Uterus (tissue), 3 donors: ENCODE measurements at regions not wholly inside any gene's neighbourhood (a gene's known extent, or its start where the extent isn't known, plus 50 kb on each side); places are given as distances from the start of the nearest gene placed in this dataset.

Experiments used
- DNase-seq, 2 donors: peaks; one replicate each; pipeline ENCODE4 v3.0.0-alpha.2; 2019 to 2020
- H3K27ac ChIP-seq, 2 donors: fragments of 200-600 bp; sonication (generic); 1 replicate in 1 of 2; 2 replicates in 1 of 2; pipeline ENCODE4 v1.5.1; 2016 to 2018
- H3K27me3 ChIP-seq, 2 donors: fragments of 200-600 bp; sonication (generic); one replicate each; pipeline ENCODE4 v1.5.1; 2018 to 2019; ENCODE audit warnings: control low read depth in 1 of 2
- H3K36me3 ChIP-seq, 2 donors: fragments of 200-600 bp; sonication (generic); one replicate each; pipeline ENCODE4 v1.5.1; 2019; ENCODE audit warnings: control low read depth in 1 of 2
- H3K4me1 ChIP-seq, 2 donors: fragments of 200-600 bp; sonication (generic); one replicate each; pipeline ENCODE4 v1.5.1; 2018 to 2019; ENCODE audit warnings: control low read depth in 1 of 2
- H3K4me3 ChIP-seq, 2 donors: fragments of 200-600 bp; sonication (generic); 1 replicate in 1 of 2; 2 replicates in 1 of 2; pipeline ENCODE4 v1.5.1; 2018 to 2019; ENCODE audit warnings: mild to moderate bottlenecking in 1 of 2
- H3K9me3 ChIP-seq, 2 donors: fragments of 200-600 bp; sonication (generic); one replicate each; pipeline ENCODE4 v1.5.1; 2019; ENCODE audit warnings: control low read depth in 1 of 2
- CTCF ChIP-seq, 4 experiments: fragments of 200-600 bp in 2 of 4; fragments of 450-650 bp in 2 of 4; sonication (generic) in 2 of 4; IDR thresholded peaks; one replicate each; pipeline ENCODE4 v1.5.1; 2016 to 2019; ENCODE audit warnings: antibody characterized with exemption in 4 of 4, mild to moderate bottlenecking in 2 of 4, moderate library complexity in 1 of 4
- POLR2A ChIP-seq, 2 donors: fragments of 450-650 bp; IDR thresholded peaks; one replicate each; pipeline ENCODE4 v1.6.1; 2016; ENCODE audit warnings: antibody characterized with exemption in 2 of 2, mild to moderate bottlenecking in 1 of 2, moderate library complexity in 1 of 2
- intact Hi-C: fragments of 100-400 bp; cut with DNase I; formaldehyde crosslinking; loops from one replicate; pipeline ENCODE4 v1.15.1; 2023; ENCODE audit warnings: low total_unique reads
- donor health status: DM: yes; HTN: yes; CAD: no.

DNA sequence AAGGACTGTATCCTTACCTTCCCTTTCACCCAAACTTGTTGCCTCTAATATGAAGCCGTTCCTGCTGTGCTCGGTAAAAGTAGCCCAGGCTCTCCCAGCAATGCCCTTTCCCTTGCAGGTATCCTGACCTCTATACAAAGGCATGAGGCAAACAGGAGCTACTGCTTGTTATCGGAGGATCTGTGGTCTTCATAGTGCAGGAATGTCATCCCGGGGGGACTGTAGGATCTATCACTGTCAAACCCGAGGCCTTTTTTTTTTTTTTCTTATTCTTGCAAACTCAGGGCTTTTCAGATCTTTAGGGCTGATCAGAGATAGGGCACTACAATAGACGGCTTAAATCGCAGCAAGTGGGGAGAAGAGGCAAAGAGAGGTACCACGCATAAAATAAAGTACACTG, 1206.6 kb downstream of the TYW1 start:
- Histone ChIP-seq H3K9me3 (no peaks in the 10 kb centered on the region), H3K4me1 (no peaks in the 10 kb centered on the region)
- intact Hi-C loops: no loop called here

DNA sequence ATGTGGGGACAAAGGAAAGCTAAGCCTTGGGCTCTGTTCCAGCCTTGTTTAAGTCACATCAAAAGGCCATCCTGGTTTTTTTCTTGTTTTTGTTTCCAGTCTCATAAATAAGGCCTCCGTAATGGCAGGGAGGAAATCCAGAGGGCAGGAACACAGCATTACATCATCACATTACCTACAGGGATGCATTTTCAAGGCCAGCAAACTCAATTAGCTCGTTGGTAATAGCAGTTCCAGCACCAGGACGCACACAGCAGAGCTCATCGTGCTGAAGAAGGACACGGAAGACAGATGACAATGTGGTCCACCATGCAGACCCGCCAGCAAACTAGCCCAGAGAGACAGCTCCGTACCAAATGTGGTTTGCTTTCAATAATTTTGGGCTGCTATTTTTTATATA, 1209.2 kb downstream of the TYW1 start:
- Histone ChIP-seq H3K9me3 (no peaks in the 10 kb centered on the region), H3K4me1 (no peaks in the 10 kb centered on the region), H3K4me3 (no peak overlapping the region), H3K36me3 (no peaks in the 10 kb centered on the region), H3K27me3 (no peaks in the 10 kb centered on the region), H3K27ac (no peak overlapping the region)
- DNase-seq: no peak
- TF ChIP-seq CTCF (IDR thresholded peaks at IDR 0.05) (no peak), POLR2A (IDR thresholded peaks at IDR 0.05) (no peak)
- intact Hi-C loops: no loop called here

More for the DNA sequence above, 1206.6 kb downstream of the TYW1 start:
- Histone ChIP-seq H3K4me3 (no peak overlapping the region), H3K27me3 (no peaks in the 10 kb centered on the region), H3K36me3 (no peaks in the 10 kb centered on the region), H3K27ac (no peak overlapping the region)
- DNase-seq: no peak
- TF ChIP-seq POLR2A (IDR thresholded peaks at IDR 0.05): no peak

DNA sequence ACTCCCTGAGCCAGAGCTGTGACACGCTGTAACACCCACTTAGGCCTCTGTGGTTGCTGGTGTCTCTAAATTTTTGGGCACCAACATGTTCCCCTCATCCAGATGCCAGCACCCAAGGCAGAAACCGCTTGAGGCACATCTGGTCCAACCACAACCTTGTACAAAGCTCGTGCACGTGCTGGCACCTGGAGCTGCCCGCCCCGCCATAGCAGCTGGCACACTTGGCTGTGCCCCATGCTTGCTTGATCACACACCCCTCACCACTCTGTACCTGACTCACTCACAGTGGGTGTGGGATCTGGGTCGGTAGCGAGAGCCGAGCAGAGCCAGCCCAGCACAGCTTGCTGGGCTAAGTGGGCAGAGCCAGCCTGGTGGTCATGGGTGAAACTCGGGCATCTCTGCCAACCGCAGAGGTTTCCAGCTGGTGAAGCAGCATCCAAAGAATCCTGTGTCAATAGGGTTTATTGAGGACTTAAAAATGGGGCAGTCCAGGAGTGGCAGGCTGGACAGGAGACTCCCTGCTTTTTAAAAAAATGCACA, 1210.4 kb downstream of the TYW1 start:
- no peaks in the 10 kb centered on the region for H3K27me3 ChIP-seq
- H3K27ac ChIP-seq: no peak overlapping the region
- H3K36me3 ChIP-seq: no peaks in the 10 kb centered on the region
- no peaks in the 10 kb centered on the region for H3K9me3 ChIP-seq
- DNase-seq: no peak
- no peak for TF ChIP-seq POLR2A (IDR thresholded peaks at IDR 0.05)
- TF ChIP-seq CTCF (IDR thresholded peaks at IDR 0.05): no peak
- no peaks in the 10 kb centered on the region for H3K4me1 ChIP-seq
- intact Hi-C loops: no loop called here
- H3K4me3 ChIP-seq: no peak overlapping the region

- no peaks in the 10 kb centered on the region for H3K9me3 ChIP-seq
Observed at GRCh38 chr7:68207676-68208075, 1211.0 kb downstream of the TYW1 start.

GRCh38 chr7:68209486-68209885, 1212.9 kb downstream of the TYW1 start:
- Histone ChIP-seq H3K4me1 (no peaks in the 10 kb centered on the region), H3K27me3 (no peaks in the 10 kb centered on the region)
- no peak for TF ChIP-seq POLR2A (IDR thresholded peaks at IDR 0.05)
- no peak for TF ChIP-seq CTCF (IDR thresholded peaks at IDR 0.05)

More at GRCh38 chr7:68207676-68208075, 1211.0 kb downstream of the TYW1 start:
- H3K4me1 ChIP-seq: no peaks in the 10 kb centered on the region
- intact Hi-C loops: no loop called here
- H3K27me3 ChIP-seq: no peaks in the 10 kb centered on the region
- no peak for TF ChIP-seq CTCF (IDR thresholded peaks at IDR 0.05)
- no peak for TF ChIP-seq POLR2A (IDR thresholded peaks at IDR 0.05)
- H3K27ac ChIP-seq: no peak overlapping the region
- no peaks in the 10 kb centered on the region for H3K36me3 ChIP-seq
- no peak overlapping the region for H3K4me3 ChIP-seq
- DNase-seq: no peak

GRCh38 chr7:68213838-68214237, 1217.2 kb downstream of the TYW1 start:
- Histone ChIP-seq H3K27ac (no peak overlapping the region), H3K9me3 (no peaks in the 10 kb centered on the region), H3K27me3 (no peaks in the 10 kb centered on the region), H3K36me3 (no peaks in the 10 kb centered on the region), H3K4me3 (no peak overlapping the region), H3K4me1 (no peaks in the 10 kb centered on the region)
- intact Hi-C loops: no loop called here
- no peak for DNase-seq
- no peak for TF ChIP-seq POLR2A (IDR thresholded peaks at IDR 0.05)
- no peak for TF ChIP-seq CTCF (IDR thresholded peaks at IDR 0.05)

More at GRCh38 chr7:68209486-68209885, 1212.9 kb downstream of the TYW1 start:
- Histone ChIP-seq H3K9me3 (no peaks in the 10 kb centered on the region), H3K4me3 (no peak overlapping the region), H3K36me3 (no peaks in the 10 kb centered on the region), H3K27ac (no peak overlapping the region)
- no peak for DNase-seq
- intact Hi-C loops: no loop called here
